ENCODE measurements at regions not wholly inside any gene's neighbourhood (a gene's known extent, or its start where the extent isn't known, plus 50 kb on each side); places are given as distances from the start of the nearest gene placed in this dataset.

- DNase-seq (ENCODE audit: low read depth, low spot score) = no peak
- ChIA-PET CTCF (no interaction called here), POLR2A (no interaction called here)
- Histone ChIP-seq H3K27ac (ENCODE audit: low read depth, low read length) (no peak overlapping the region), H3K27me3 (ENCODE audit: control insufficient read depth, insufficient read depth, low read length) (no peaks in the 10 kb centered on the region), H3K9me3 (ENCODE audit: control insufficient read depth, insufficient read depth, low read length) (no peaks in the 10 kb centered on the region), H3K4me3 (ENCODE audit: low read depth, low read length) (no peak overlapping the region)
- no peak for TF ChIP-seq CTCF (IDR thresholded peaks at IDR 0.05; ENCODE audit: low read depth, low read length)
Observed at GRCh38 chr7:9201928-9202327, 768.5 kb downstream of the NXPH1 start.

- Histone ChIP-seq H3K4me3 (ENCODE audit: low read depth, low read length) (no peak overlapping the region), H3K27ac (ENCODE audit: low read depth, low read length) (no peak overlapping the region), H3K9me3 (ENCODE audit: control insufficient read depth, insufficient read depth, low read length) (no peaks in the 10 kb centered on the region), H3K27me3 (ENCODE audit: control insufficient read depth, insufficient read depth, low read length) (no peaks in the 10 kb centered on the region)
- no peak for DNase-seq (ENCODE audit: low read depth, low spot score)
- ChIA-PET POLR2A (no interaction called here), CTCF (interaction anchor here (0.6 kb wide), 1 partner anchor 42 kb away, joined by 3 read pairs; no protein-coding TSS in a partner anchor)
- no peak for TF ChIP-seq CTCF (IDR thresholded peaks at IDR 0.05; ENCODE audit: low read depth, low read length)
Observed at GRCh38 chr7:9204571-9204970, 771.2 kb downstream of the NXPH1 start.

- H3K9me3 ChIP-seq (ENCODE audit: control insufficient read depth, insufficient read depth, low read length) = no peaks in the 10 kb centered on the region
- no peak for TF ChIP-seq CTCF (IDR thresholded peaks at IDR 0.05; ENCODE audit: low read depth, low read length)
- ChIA-PET CTCF (no interaction called here), POLR2A (no interaction called here)
- H3K27me3 ChIP-seq (ENCODE audit: control insufficient read depth, insufficient read depth, low read length) = no peaks in the 10 kb centered on the region
- H3K4me3 ChIP-seq (ENCODE audit: low read depth, low read length) = no peak overlapping the region
- H3K27ac ChIP-seq (ENCODE audit: low read depth, low read length) = no peak overlapping the region
- no peak for DNase-seq (ENCODE audit: low read depth, low spot score)
Observed at GRCh38 chr7:9210114-9210513, 776.7 kb downstream of the NXPH1 start.

GRCh38 chr7:9217204-9217603, 783.8 kb downstream of the NXPH1 start:
- no peak for TF ChIP-seq CTCF (IDR thresholded peaks at IDR 0.05; ENCODE audit: low read depth, low read length)
- Histone ChIP-seq H3K4me3 (ENCODE audit: low read depth, low read length) (no peak overlapping the region), H3K27me3 (ENCODE audit: control insufficient read depth, insufficient read depth, low read length) (no peaks in the 10 kb centered on the region), H3K9me3 (ENCODE audit: control insufficient read depth, insufficient read depth, low read length) (no peaks in the 10 kb centered on the region), H3K27ac (ENCODE audit: low read depth, low read length) (no peak overlapping the region)
- ChIA-PET CTCF (no interaction called here), POLR2A (no interaction called here)
- DNase-seq (ENCODE audit: low read depth, low spot score) = no peak

GRCh38 chr7:9226500-9226899, 793.1 kb downstream of the NXPH1 start:
- no peak for DNase-seq (ENCODE audit: low read depth, low spot score)
- Histone ChIP-seq H3K27ac (ENCODE audit: low read depth, low read length) (no peak overlapping the region), H3K9me3 (ENCODE audit: control insufficient read depth, insufficient read depth, low read length) (no peaks in the 10 kb centered on the region; the same call in 1 of the 2 replicates), H3K4me3 (ENCODE audit: low read depth, low read length) (no peak overlapping the region), H3K27me3 (ENCODE audit: control insufficient read depth, insufficient read depth, low read length) (no peaks in the 10 kb centered on the region)
- ChIA-PET POLR2A (no interaction called here), CTCF (interaction anchor here (1.0 kb wide), 1 partner anchor 12 kb away, joined by 3 read pairs; no protein-coding TSS in a partner anchor)
- TF ChIP-seq CTCF (IDR thresholded peaks at IDR 0.05; ENCODE audit: low read depth, low read length) = no peak

Measured in AG04450 (cell line).